GM15510 (cell line): ENCODE measurements at regions not wholly inside any gene's neighbourhood (a gene's known extent, or its start where the extent isn't known, plus 50 kb on each side); places are given as distances from the start of the nearest gene placed in this dataset.

ENCODE experiments used
- POLR2A ChIP-seq: IDR thresholded peaks from 3 replicates; pipeline ENCODE4 v1.6.1; 2011; ENCODE audit warnings: borderline replicate concordance; ENCODE audit not compliant: insufficient read length; ENCODE audit errors: extremely low read depth

DNA sequence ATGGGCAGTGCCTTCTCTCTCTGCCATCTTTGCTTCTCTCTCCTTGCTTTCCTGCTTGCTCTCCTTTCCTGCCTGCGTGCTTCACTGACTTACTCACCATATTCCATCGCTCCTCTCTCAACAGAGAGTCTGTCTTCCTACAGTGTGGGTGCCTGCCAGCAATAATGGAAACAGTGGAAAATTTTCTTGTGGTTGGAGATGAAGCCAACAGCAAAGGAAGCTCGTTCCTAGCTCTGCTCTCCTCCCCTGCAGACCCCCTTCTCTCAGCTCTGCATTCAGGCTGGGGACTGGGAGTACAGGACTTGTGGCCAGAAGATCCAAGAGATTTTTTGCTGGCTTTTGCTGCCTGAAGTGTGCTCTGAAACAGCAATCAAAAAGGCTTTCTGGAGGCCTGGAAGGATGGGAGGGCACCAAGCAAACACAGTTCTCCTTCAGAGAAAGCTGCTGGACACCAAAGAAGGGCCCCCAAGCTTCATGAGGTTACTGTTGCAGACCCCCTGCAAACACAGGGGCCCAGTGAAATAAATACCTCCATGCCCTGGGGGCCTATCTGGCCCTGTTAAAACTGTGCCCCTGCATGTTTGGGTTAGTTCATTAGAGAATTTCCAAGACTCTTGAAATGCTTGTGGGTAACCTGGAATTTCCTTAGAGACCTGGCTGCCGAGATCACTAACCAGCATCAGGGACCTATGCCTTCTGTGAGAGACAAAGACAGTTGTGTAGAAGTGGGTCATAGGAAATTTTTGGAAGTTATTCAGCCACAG lies 149.9 kb upstream of the RASGRP1 start:
- no peak for TF ChIP-seq POLR2A

DNA sequence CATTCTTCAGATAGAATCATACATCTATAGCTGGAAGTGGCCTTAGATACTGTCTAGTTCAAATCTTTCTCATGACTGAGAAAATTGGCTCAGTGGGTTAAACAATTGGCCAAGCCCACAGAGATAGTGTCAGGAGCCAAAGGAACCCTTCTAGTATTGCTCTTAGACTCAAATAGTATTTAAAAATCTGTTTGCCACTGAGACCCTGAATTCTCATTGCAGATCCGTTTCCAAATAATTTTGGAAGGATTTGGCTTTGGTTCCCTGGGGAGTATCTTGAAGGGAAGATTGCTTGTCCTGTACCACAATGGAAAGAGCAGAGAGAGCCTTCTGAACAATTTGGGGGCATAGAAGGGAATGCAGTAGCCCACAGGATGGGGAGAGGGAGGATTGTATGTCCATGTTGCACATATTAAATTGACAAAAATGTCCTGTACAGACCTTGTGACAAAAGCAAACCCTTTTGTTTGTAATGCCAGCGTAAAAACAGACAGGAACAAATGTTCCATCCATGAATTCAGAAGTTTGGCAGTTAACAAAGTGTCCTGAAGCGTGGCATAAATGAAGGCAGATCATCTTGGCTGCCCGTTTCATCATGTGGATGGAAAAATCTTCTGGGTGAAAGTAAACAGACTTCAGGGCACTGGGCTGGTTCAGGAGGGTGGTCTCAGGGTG lies 156.4 kb upstream of the RASGRP1 start:
- no peak for TF ChIP-seq POLR2A

DNA sequence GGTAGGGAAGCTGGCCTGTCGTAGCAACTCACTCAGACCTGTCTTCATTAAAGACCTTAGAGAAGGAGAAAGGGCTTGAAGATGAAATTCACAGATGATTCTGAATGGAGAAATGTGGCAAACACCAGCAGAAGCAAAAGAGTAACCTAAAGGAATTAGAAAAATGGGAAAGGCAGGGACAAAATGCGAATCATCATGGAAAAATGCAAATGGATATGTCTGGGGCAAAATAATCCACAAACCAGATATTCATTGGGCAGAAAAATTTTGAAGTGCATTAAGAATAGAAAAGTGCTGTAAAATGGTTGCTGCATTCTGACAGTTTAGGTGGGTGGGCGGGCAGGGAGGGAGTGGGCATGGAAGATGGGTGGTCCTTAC lies 156.9 kb upstream of the RASGRP1 start:
- no peak for TF ChIP-seq POLR2A

DNA sequence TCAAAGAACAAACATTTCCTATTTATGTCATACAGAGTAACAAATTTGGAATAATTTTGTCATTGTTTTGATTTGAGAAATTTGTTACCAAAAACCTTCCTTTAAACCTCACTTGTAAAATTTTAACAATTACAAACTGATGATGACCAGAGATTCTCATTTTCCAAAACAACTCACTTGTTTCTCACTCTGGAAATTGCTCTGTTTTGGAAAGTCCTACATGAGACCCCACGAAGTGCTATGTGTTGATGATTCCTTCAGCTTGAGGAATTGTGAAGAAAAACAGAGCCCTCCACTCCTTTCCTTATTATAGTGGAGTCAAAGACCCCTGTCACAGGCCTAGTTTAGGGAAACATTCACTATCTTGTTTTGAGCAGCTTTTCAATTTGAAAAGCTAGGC lies 157.6 kb upstream of the RASGRP1 start:
- TF ChIP-seq POLR2A, result no peak

DNA sequence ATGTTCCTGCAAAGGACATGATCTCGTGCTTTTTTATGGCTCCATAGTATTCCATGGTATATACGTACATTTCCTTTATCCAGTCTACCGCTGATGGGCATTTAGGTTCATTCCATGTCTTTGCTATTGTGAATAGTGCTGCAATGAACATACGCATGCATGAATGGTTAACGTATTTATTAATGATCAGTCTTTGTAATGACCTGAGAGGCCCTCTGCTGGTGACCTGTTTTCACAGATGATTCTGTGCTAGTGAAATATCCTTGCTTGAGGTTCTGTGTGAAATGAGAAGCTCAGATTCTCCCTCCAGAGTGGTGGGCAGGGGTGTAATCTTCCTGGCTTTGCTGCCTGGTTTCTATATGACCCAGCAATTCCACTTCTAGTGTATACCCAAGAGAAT lies 160.2 kb upstream of the RASGRP1 start:
- no peak for TF ChIP-seq POLR2A

DNA sequence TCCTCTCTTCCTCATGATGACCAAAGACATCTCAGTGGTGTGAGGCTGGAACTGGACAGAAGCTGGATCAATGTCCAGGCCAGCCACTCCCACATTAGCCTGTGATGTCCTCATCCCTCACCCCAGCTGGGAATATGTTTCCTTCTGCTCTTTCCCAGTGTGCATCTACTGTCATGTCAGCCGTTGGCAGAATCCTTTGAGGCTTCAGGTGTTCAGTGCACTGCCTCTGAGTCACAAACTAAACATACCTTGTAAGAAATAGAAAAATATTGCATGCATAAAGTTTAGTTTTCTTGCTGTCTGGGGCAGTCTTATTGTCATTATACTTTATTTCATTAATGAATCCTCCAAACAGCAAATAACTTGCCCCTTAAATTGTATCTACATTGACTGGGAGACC lies 161.6 kb upstream of the RASGRP1 start:
- no peak for TF ChIP-seq POLR2A

DNA sequence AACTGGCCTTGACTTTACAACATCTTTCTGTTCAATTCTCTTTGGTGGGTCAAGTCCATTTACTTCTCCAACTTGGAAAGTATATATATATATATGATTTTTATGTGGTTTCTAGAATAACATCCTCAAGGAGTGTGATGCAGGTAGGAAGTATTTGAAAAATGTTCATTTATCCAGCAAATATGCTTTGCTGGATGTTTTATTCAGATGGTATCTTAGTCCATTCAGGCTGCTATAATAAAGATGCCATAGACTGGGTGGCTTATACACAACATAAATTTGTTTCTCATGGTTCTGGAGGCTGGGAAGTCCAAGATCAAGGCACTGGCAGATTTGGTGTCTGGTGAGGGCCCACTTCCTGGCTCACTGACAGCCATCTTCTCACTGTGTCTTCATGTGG lies 168.7 kb upstream of the RASGRP1 start:
- TF ChIP-seq POLR2A, result no peak

DNA sequence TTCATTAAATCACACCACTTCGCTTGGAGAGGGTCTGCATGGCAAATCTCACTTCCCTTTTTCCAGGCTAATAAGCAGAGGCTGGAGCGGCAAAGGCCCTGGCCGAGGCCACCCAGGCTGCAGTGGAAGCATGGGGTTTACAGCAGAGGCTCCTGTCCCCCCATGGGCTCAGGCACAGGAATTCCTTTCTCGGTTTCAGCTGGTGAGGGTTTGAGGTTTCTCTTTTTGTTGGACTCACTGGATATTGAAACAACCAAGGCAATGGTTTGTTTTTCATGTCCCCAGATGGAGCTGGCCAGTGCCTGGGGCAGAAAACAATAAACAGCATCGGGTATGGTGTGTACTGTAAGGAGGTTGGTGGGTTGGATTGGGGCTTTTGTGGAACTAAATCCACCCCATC lies 175.6 kb upstream of the RASGRP1 start:
- TF ChIP-seq POLR2A, result no peak

DNA sequence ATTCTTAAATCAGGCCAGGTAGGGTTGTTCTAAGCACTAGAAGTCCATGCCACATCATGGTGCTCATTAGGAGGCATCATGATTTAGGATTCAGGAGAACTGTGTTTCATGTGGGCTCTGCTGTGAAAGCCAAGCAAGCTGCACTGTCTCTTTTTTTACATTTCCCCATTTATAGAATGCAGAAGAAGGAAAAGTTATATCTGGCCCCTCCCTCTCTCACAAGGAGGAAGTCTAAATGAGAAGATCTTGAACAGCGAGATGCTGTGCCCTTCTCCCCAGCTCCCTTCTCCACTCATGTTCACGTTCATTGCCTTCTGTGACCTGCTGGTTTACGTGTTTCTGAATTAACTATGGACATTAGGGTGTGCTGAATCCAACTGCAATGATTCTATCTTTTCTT lies 178.5 kb upstream of the RASGRP1 start:
- no peak for TF ChIP-seq POLR2A

DNA sequence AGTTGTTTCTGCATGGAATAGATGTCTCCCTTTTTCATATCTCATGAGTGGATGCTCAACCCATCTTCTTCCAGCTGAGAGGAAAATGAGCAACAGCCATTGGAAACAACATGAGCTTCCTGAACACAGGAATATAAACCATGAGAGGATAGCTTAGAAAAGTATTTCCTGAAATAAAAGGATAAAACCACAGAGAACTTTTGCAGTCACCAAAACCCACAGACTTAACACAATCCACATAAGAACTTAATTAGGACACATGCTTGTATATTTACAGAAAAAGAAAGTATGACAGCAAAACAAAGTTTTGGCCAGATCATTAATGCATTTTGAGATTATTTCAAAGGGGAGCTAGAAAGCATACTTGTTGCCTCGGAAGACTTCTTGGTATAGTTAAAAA lies 180.5 kb upstream of the RASGRP1 start:
- no peak for TF ChIP-seq POLR2A

DNA sequence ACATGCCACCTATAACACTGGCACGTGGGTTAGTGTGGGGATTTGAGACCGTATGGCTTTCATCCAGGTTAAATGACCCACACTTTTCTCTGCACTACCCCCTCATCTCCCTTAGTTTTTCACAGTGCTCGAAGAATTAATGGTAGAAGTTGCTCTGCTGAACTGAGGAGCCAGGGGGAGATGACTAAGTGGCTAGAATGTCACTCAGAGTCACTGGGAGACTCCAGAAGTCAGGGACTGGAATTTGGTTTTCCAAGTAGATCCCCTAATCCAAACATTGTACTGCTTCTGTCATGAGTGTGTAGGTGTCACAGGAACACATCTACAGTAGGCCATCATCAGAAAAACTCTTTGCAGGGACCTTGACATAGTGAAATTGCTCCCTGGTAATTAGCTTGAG lies 181.0 kb upstream of the RASGRP1 start:
- TF ChIP-seq POLR2A, result no peak

DNA sequence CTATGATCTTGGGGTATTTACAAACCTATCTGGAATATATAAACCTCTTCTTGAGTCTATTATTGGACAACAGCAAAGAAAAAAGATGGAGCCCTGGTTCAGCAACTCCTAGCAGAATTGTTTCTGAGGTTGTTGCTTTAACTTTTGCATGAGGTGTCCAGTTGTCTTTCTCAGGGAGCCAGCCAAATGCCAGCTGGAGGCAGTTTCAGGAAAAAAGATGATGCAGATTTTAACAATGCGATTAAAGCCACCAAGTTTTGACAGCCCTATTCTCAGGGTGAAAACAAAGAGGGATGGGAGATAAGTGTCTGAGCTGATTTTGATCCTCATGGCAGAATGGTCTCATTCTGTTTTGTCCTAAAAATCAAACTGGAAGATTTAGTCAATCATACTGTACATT lies 181.6 kb upstream of the RASGRP1 start:
- no peak for TF ChIP-seq POLR2A

DNA sequence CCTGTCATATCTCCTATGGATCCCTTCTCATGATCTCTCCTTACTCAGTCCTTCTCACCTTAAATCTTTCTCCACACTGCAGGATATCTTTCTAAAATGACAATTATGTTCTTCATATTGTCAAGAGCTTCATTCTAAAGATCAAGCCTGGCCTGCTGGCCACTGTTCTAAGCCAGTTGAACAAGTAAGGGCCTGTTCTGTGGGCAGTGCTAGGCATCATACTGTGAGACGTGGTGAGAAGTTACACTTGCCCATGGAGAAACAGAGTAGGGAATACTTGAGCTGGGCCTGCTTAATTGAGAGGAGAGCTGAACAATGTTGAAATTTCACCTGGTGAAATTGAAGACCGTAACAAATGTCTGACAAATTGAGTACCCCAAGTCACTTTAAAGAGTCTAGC lies 184.1 kb upstream of the RASGRP1 start:
- TF ChIP-seq POLR2A, result no peak

DNA sequence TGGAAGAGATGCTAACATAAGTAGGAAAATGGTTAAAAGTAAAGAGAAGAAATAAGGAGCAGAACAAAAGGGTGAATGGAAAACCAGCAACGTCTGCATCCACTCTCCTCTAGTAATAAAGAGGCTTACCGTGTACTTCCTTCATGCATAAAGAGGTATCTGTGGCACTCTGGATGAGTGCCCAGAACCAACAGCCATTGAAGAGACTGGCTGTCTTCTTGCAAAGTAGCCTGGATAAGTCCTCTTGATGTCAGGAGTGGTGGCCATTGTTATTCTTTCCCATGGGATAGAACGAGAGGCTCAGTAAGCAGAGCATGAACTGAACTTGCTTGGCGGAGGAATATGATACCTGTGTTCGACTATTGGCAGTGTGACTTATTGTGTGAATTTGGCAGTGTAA lies 186.2 kb upstream of the RASGRP1 start:
- no peak for TF ChIP-seq POLR2A

DNA sequence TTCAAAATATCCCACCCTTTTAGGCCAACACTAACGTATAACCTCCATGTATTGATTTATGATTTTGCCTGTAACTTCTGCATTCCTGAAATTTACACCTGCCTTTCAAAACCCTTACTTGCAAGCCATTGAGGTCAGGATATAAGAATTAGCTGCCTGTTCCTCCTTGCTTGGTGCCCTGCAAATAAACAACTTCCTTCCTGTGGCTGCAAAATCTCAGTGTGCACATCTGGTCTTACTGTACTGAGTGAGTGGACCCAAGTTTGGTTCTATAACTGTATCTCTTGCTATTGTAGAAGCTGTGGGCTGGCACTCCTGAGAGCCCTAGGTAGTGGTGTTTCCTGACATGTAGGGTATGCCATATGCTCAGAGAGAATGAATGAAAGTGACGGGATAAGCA lies 191.1 kb upstream of the RASGRP1 start:
- no peak for TF ChIP-seq POLR2A

DNA sequence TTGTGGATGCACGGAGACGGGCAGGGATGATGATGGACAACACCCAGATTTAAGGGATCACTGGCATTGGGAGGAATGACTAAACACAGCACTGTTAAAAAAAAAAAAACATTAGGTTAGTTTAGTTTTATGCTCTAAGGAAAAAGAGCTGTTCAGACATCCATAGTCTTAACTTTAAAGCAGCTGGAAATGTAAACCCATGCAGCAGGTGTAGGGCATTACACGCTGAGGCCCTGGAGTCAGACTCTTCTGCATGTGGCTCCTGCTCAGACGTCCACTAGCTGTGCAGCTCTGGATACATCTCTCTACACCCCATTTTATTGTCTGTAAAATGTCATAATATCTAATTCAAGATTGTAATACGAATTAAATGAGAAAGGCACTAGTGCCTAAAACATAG lies 191.8 kb upstream of the RASGRP1 start:
- no peak for TF ChIP-seq POLR2A
